ENCODE measurements at regions not wholly inside any gene's neighbourhood (a gene's known extent, or its start where the extent isn't known, plus 50 kb on each side); places are given as distances from the start of the nearest gene placed in this dataset.
"Not testable (repeated sequence)": the region's sequence is repeated elsewhere in the genome, so short reads cannot be mapped to it uniquely, and the experiment has no call there.

DNA sequence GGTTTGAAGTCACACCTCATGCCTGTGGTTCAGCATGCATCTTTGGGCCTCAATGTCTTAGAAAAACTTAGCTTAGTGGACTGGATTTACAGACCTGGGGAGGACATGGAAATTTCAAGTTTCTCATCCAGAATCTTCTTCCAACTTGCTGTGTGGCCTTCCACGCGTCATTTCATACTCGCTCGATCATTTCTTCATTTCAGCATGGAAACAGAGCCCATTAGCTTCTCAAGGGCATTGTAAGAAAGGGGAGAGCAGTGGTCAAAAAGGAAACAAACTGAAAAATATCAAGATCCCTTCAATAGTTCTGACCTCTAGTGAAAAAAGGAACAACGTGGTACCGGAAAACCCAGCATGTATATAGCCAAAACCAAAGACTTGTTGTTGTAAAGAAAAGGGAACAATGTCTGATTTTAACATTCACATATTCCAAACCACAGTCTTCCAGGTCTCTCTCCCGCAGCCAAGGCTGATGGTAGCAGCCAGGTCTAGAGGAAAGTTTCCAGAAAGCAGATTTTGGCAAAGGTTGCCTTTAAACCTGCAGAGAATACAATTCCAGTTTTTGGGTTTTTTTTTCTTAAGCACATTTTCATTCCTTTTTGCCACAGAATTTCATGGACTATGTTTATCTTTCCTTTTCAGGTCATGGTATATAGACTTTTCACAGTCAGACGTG lies 97.0 kb upstream of the CDC42BPA start:
- WGBS, 2 donors (ENCODE audit: low coverage in 1 of 2), result 66 to 75% methylated on average over 8 of the region's 8 CpGs
- in situ Hi-C loops (cut with MboI; ENCODE audit: low pct_ligation_motif_present in 1 of 4, low pct_unique_long_range_greater_than_20kb in 1 of 4, low sequenced_read_pairs in 3 of 4) (no loop called here), intact Hi-C loops (cut with DNase I; ENCODE audit: low total_unique reads) (no loop called here)
- Histone ChIP-seq H3K9me3 (no peaks in the 10 kb centered on the region), H3K36me3 (no peaks in the 10 kb centered on the region), H3K4me1 (no peaks in the 10 kb centered on the region), H3K27ac (no peak overlapping the region), H3K27me3 (no peaks in the 10 kb centered on the region), H3K4me3 (no peak overlapping the region)
- DNase-seq, result no peak
- TF ChIP-seq, protein P1, sequence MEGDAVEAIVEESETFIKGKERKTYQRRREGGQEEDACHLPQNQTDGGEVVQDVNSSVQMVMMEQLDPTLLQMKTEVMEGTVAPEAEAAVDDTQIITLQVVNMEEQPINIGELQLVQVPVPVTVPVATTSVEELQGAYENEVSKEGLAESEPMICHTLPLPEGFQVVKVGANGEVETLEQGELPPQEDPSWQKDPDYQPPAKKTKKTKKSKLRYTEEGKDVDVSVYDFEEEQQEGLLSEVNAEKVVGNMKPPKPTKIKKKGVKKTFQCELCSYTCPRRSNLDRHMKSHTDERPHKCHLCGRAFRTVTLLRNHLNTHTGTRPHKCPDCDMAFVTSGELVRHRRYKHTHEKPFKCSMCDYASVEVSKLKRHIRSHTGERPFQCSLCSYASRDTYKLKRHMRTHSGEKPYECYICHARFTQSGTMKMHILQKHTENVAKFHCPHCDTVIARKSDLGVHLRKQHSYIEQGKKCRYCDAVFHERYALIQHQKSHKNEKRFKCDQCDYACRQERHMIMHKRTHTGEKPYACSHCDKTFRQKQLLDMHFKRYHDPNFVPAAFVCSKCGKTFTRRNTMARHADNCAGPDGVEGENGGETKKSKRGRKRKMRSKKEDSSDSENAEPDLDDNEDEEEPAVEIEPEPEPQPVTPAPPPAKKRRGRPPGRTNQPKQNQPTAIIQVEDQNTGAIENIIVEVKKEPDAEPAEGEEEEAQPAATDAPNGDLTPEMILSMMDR (IDR thresholded peaks at IDR 0.05), result no peak
- TF ChIP-seq POLR2AphosphoS5 (IDR thresholded peaks at IDR 0.05) (no peak), POLR2A (IDR thresholded peaks at IDR 0.05) (no peak), EP300 (IDR thresholded peaks at IDR 0.05; ENCODE audit: low read depth) (no peak)

- intact Hi-C loops (cut with DNase I; ENCODE audit: low total_unique reads), result no loop called here
- TF ChIP-seq POLR2A (IDR thresholded peaks at IDR 0.05), result no peak
- TF ChIP-seq, protein P1 (IDR thresholded peaks at IDR 0.05), result no peak
- TF ChIP-seq EP300 (IDR thresholded peaks at IDR 0.05; ENCODE audit: low read depth), result no peak
- no peak for TF ChIP-seq POLR2AphosphoS5 (IDR thresholded peaks at IDR 0.05)
These were observed 92.8 kb upstream of the CDC42BPA start for GRCh38 chr1:227411066-227411465.

GRCh38 chr1:227406332-227406731 lies 88.0 kb upstream of the CDC42BPA start:
- H3K9me3 ChIP-seq; in situ Hi-C loops (cut with MboI; ENCODE audit: low pct_ligation_motif_present in 1 of 4, low pct_unique_long_range_greater_than_20kb in 1 of 4, low sequenced_read_pairs in 3 of 4); DNase-seq; H3K4me3 ChIP-seq; H3K27me3 ChIP-seq; H3K36me3 ChIP-seq; intact Hi-C loops (cut with DNase I; ENCODE audit: low total_unique reads); H3K4me1 ChIP-seq; H3K27ac ChIP-seq: not testable (repeated sequence)

More at GRCh38 chr1:227411066-227411465, 92.8 kb upstream of the CDC42BPA start:
- no peak overlapping the region for H3K27ac ChIP-seq
- in situ Hi-C loops (cut with MboI; ENCODE audit: low pct_ligation_motif_present in 1 of 4, low pct_unique_long_range_greater_than_20kb in 1 of 4, low sequenced_read_pairs in 3 of 4), result no loop called here
- 65 to 66% methylated on average over 5 to 7 of the region's 7 CpGs for WGBS, 2 donors (ENCODE audit: low coverage in 1 of 2)
- H3K36me3 ChIP-seq, result no peaks in the 10 kb centered on the region
- H3K4me3 ChIP-seq, result no peak overlapping the region
- no peak for DNase-seq
- no peaks in the 10 kb centered on the region for H3K27me3 ChIP-seq
- no peaks in the 10 kb centered on the region for H3K9me3 ChIP-seq
- no peaks in the 10 kb centered on the region for H3K4me1 ChIP-seq

- 61 to 63% methylated on average over 4 to 5 of the region's 5 CpGs for WGBS, 2 donors (ENCODE audit: low coverage in 1 of 2)
- Histone ChIP-seq H3K4me3 (no peak overlapping the region), H3K27ac (no peak overlapping the region), H3K36me3 (no peaks in the 10 kb centered on the region), H3K4me1 (no peaks in the 10 kb centered on the region), H3K9me3 (no peaks in the 10 kb centered on the region), H3K27me3 (no peaks in the 10 kb centered on the region)
- no peak for TF ChIP-seq EP300 (IDR thresholded peaks at IDR 0.05; ENCODE audit: low read depth)
- no peak for TF ChIP-seq POLR2A (IDR thresholded peaks at IDR 0.05)
- TF ChIP-seq, protein P1 (IDR thresholded peaks at IDR 0.05), result no peak
- in situ Hi-C loops (cut with MboI; ENCODE audit: low pct_ligation_motif_present in 1 of 4, low pct_unique_long_range_greater_than_20kb in 1 of 4, low sequenced_read_pairs in 3 of 4) (no loop called here), intact Hi-C loops (cut with DNase I; ENCODE audit: low total_unique reads) (no loop called here)
- DNase-seq, result no peak
These were observed 85.2 kb upstream of the CDC42BPA start for GRCh38 chr1:227403535-227403934.
